ENCODE measurements at regions not wholly inside any gene's neighbourhood (a gene's known extent, or its start where the extent isn't known, plus 50 kb on each side); places are given as distances from the start of the nearest gene placed in this dataset.

- TF ChIP-seq CTCF (IDR thresholded peaks at IDR 0.05) (no peak), POLR2A (IDR thresholded peaks at IDR 0.05) (no peak)
These were observed 445.4 kb downstream of the TFEC start for GRCh38 chr7:115585015-115585718.

Data from right lobe of liver (tissue), 4 donors.